Mammary epithelial cell (primary cell): ENCODE measurements at regions not wholly inside any gene's neighbourhood (a gene's known extent, or its start where the extent isn't known, plus 50 kb on each side); places are given as distances from the start of the nearest gene placed in this dataset.

Experiments
- EZH2 ChIP-seq: IDR thresholded peaks from 2 replicates; pipeline ENCODE4 v1.6.1; 2012; ENCODE audit warnings: low read length, inconsistent platforms, borderline replicate concordance
- TF ChIP-seq, protein P1 (sequence below), 2 donors: IDR thresholded peaks in 1 of 2; conservative IDR thresholded peaks in 1 of 2; 2 replicates each; pipeline ENCODE4 v1.5.1; 2011 to 2012; ENCODE audit warnings: inconsistent platforms in 2 of 2, low read length in 2 of 2, mild to moderate bottlenecking in 2 of 2, control low read depth in 1 of 2, low read depth in 1 of 2; ENCODE audit not compliant: insufficient read depth in 1 of 2; ENCODE audit errors: extremely low read depth in 1 of 2

DNA sequence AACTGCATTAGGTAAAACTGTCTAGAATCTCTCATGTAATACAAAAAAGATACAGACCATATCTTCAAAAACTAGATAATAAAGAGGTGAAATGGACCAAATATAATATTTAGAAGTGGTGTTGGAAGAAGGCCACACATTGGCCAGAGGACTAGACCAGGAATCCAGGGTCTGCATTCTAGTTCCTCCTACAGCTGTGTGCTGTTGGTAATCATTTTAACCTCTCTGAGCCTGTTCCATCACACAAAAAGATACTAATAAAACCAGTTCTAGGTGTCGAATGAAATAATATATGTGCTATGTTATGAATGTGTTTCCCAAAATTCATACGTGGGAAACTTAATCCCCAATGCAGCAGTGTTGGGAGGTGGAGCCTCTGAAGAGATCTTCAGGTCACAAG lies 111.6 kb upstream of the RREB1 start:
- no peak for TF ChIP-seq EZH2
- TF ChIP-seq, protein P1, sequence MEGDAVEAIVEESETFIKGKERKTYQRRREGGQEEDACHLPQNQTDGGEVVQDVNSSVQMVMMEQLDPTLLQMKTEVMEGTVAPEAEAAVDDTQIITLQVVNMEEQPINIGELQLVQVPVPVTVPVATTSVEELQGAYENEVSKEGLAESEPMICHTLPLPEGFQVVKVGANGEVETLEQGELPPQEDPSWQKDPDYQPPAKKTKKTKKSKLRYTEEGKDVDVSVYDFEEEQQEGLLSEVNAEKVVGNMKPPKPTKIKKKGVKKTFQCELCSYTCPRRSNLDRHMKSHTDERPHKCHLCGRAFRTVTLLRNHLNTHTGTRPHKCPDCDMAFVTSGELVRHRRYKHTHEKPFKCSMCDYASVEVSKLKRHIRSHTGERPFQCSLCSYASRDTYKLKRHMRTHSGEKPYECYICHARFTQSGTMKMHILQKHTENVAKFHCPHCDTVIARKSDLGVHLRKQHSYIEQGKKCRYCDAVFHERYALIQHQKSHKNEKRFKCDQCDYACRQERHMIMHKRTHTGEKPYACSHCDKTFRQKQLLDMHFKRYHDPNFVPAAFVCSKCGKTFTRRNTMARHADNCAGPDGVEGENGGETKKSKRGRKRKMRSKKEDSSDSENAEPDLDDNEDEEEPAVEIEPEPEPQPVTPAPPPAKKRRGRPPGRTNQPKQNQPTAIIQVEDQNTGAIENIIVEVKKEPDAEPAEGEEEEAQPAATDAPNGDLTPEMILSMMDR (conservative IDR thresholded peaks at IDR 0.05 in 1 of 2, IDR thresholded peaks at IDR 0.05 in 1 of 2; ENCODE audit: extremely low read depth in 1 of 2, insufficient read depth in 1 of 2, low read depth in 1 of 2, low read length in 2 of 2): no peak
